SK-N-SH treated with all-trans-retinoic acid at 6 μM for 48 hours (cell line): ENCODE measurements at regions not wholly inside any gene's neighbourhood (a gene's known extent, or its start where the extent isn't known, plus 50 kb on each side); places are given as distances from the start of the nearest gene placed in this dataset.

Experiments
- ARNTL ChIP-seq: fragments of 450-650 bp; formaldehyde crosslinking; IDR thresholded peaks from 2 replicates; pipeline ENCODE4 v1.5.0; 2020; ENCODE audit warnings: low read depth, mild to moderate bottlenecking, moderate library complexity, borderline replicate concordance
- CSDC2 ChIP-seq: fragments of 250-450 bp; sonication (Bioruptor Pico); IDR thresholded peaks from 2 replicates; pipeline ENCODE4 v1.5.0; 2020; ENCODE audit warnings: mild to moderate bottlenecking, moderate library complexity
- GLIS3 ChIP-seq: fragments of 250-450 bp; sonication (Bioruptor Pico); IDR thresholded peaks from 2 replicates; pipeline ENCODE4 v1.5.0; 2020; ENCODE audit warnings: mild to moderate bottlenecking, moderate library complexity
- OSR1 ChIP-seq: fragments of 250-450 bp; sonication (Bioruptor Pico); IDR thresholded peaks from 2 replicates; pipeline ENCODE4 v1.8.0; 2022; ENCODE audit warnings: moderate library complexity, mild to moderate bottlenecking, inconsistent platforms
- RARB ChIP-seq: fragments of 250-450 bp; sonication (Bioruptor Pico); IDR thresholded peaks from 2 replicates; pipeline ENCODE4 v1.8.0; 2021; ENCODE audit warnings: mild to moderate bottlenecking, moderate library complexity
- TOX ChIP-seq: fragments of 250-450 bp; sonication (Bioruptor Pico); IDR thresholded peaks from 2 replicates; pipeline ENCODE4 v1.8.0; 2021; ENCODE audit warnings: mild to moderate bottlenecking, moderate library complexity, borderline replicate concordance
- ZFP3 ChIP-seq: fragments of 250-450 bp; sonication (Bioruptor Pico); IDR thresholded peaks from 2 replicates; pipeline ENCODE4 v1.5.0; 2020; ENCODE audit warnings: mild to moderate bottlenecking, moderate library complexity
- ZNF70 ChIP-seq: fragments of 450-650 bp; formaldehyde crosslinking; IDR thresholded peaks from 2 replicates; pipeline ENCODE4 v1.5.0; 2020; ENCODE audit warnings: mild to moderate bottlenecking, moderate library complexity
- TF ChIP-seq, protein P1 (sequence below): fragments of 250-450 bp; sonication (Bioruptor Pico); IDR thresholded peaks from 2 replicates; pipeline ENCODE4 v1.5.1; 2020; ENCODE audit warnings: low read depth, mild to moderate bottlenecking, moderate library complexity
- TF ChIP-seq, protein P2 (sequence below): fragments of 250-450 bp; sonication (Bioruptor Pico); IDR thresholded peaks from 2 replicates; pipeline ENCODE4 v1.5.1; 2021; ENCODE audit warnings: mild to moderate bottlenecking, moderate library complexity
- TF ChIP-seq, protein P3 (sequence below): fragments of 250-450 bp; sonication (Bioruptor Pico); IDR thresholded peaks from 2 replicates; pipeline ENCODE4 v1.8.0; 2020; ENCODE audit warnings: mild to moderate bottlenecking, moderate library complexity, borderline replicate concordance
- TF ChIP-seq, protein P4 (sequence below): fragments of 250-450 bp; sonication (Bioruptor Pico); IDR thresholded peaks from 2 replicates; pipeline ENCODE4 v1.8.0; 2021; ENCODE audit warnings: low read depth, mild to moderate bottlenecking, moderate library complexity, borderline replicate concordance
- TF ChIP-seq, protein P5 (sequence below): fragments of 250-450 bp; sonication (Bioruptor Pico); IDR thresholded peaks from 2 replicates; pipeline ENCODE4 v1.5.0; 2020; ENCODE audit warnings: mild to moderate bottlenecking, moderate library complexity

DNA sequence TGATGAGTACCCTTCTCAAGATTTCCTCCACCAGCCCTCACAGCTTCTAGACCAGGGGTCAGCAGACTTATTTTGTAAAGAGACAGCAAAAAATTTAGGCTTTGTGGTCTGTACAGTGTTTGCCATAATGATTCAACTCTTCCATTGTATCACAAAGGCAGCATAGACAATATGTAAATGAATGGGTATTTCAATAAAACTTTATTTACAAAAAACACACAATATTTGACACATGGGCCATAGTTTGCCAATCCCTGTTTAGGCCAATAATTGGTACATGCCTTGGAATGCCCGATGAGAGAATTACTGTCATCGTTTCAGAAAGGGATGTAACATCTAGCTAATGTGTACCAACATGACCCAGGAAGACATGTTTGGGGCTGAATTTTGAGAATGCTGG lies 178.9 kb upstream of the GALNT2 start:
- TF ChIP-seq ZNF70 (CRISPR knock-in tag) (no peak), ARNTL (CRISPR knock-in tag) (no peak), CSDC2 (CRISPR knock-in tag) (no peak), ZFP3 (CRISPR knock-in tag) (no peak), TOX (CRISPR knock-in tag) (no peak), RARB (no peak), OSR1 (no peak), GLIS3 (CRISPR knock-in tag) (no peak)
- TF ChIP-seq, protein P1, sequence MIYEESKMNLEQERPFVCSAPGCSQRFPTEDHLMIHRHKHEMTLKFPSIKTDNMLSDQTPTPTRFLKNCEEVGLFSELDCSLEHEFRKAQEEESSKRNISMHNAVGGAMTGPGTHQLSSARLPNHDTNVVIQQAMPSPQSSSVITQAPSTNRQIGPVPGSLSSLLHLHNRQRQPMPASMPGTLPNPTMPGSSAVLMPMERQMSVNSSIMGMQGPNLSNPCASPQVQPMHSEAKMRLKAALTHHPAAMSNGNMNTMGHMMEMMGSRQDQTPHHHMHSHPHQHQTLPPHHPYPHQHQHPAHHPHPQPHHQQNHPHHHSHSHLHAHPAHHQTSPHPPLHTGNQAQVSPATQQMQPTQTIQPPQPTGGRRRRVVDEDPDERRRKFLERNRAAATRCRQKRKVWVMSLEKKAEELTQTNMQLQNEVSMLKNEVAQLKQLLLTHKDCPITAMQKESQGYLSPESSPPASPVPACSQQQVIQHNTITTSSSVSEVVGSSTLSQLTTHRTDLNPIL = no peak
- TF ChIP-seq, protein P2, sequence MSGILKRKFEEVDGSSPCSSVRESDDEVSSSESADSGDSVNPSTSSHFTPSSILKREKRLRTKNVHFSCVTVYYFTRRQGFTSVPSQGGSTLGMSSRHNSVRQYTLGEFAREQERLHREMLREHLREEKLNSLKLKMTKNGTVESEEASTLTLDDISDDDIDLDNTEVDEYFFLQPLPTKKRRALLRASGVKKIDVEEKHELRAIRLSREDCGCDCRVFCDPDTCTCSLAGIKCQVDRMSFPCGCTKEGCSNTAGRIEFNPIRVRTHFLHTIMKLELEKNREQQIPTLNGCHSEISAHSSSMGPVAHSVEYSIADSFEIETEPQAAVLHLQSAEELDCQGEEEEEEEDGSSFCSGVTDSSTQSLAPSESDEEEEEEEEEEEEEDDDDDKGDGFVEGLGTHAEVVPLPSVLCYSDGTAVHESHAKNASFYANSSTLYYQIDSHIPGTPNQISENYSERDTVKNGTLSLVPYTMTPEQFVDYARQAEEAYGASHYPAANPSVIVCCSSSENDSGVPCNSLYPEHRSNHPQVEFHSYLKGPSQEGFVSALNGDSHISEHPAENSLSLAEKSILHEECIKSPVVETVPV (CRISPR knock-in tag) = no peak
- TF ChIP-seq, protein P3, sequence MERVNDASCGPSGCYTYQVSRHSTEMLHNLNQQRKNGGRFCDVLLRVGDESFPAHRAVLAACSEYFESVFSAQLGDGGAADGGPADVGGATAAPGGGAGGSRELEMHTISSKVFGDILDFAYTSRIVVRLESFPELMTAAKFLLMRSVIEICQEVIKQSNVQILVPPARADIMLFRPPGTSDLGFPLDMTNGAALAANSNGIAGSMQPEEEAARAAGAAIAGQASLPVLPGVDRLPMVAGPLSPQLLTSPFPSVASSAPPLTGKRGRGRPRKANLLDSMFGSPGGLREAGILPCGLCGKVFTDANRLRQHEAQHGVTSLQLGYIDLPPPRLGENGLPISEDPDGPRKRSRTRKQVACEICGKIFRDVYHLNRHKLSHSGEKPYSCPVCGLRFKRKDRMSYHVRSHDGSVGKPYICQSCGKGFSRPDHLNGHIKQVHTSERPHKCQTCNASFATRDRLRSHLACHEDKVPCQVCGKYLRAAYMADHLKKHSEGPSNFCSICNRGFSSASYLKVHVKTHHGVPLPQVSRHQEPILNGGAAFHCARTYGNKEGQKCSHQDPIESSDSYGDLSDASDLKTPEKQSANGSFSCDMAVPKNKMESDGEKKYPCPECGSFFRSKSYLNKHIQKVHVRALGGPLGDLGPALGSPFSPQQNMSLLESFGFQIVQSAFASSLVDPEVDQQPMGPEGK (CRISPR knock-in tag) = no peak
- TF ChIP-seq, protein P4, sequence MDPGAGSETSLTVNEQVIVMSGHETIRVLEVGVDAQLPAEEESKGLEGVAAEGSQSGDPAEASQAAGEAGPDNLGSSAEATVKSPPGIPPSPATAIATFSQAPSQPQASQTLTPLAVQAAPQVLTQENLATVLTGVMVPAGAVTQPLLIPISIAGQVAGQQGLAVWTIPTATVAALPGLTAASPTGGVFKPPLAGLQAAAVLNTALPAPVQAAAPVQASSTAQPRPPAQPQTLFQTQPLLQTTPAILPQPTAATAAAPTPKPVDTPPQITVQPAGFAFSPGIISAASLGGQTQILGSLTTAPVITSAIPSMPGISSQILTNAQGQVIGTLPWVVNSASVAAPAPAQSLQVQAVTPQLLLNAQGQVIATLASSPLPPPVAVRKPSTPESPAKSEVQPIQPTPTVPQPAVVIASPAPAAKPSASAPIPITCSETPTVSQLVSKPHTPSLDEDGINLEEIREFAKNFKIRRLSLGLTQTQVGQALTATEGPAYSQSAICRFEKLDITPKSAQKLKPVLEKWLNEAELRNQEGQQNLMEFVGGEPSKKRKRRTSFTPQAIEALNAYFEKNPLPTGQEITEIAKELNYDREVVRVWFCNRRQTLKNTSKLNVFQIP (CRISPR knock-in tag) = no peak
- TF ChIP-seq, protein P5, sequence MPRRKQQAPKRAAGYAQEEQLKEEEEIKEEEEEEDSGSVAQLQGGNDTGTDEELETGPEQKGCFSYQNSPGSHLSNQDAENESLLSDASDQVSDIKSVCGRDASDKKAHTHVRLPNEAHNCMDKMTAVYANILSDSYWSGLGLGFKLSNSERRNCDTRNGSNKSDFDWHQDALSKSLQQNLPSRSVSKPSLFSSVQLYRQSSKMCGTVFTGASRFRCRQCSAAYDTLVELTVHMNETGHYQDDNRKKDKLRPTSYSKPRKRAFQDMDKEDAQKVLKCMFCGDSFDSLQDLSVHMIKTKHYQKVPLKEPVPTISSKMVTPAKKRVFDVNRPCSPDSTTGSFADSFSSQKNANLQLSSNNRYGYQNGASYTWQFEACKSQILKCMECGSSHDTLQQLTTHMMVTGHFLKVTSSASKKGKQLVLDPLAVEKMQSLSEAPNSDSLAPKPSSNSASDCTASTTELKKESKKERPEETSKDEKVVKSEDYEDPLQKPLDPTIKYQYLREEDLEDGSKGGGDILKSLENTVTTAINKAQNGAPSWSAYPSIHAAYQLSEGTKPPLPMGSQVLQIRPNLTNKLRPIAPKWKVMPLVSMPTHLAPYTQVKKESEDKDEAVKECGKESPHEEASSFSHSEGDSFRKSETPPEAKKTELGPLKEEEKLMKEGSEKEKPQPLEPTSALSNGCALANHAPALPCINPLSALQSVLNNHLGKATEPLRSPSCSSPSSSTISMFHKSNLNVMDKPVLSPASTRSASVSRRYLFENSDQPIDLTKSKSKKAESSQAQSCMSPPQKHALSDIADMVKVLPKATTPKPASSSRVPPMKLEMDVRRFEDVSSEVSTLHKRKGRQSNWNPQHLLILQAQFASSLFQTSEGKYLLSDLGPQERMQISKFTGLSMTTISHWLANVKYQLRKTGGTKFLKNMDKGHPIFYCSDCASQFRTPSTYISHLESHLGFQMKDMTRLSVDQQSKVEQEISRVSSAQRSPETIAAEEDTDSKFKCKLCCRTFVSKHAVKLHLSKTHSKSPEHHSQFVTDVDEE (CRISPR knock-in tag) = no peak
